ENCODE measurements at regions not wholly inside any gene's neighbourhood (a gene's known extent, or its start where the extent isn't known, plus 50 kb on each side); places are given as distances from the start of the nearest gene placed in this dataset.

GRCh38 chr9:129384491-129385210 is 206.6 kb upstream of the IER5L start:
- Histone ChIP-seq H3K9me3 (ENCODE audit: low read length) (no peaks in the 10 kb centered on the region), H3K4me3 (ENCODE audit: low read length) (no peak overlapping the region), H3K36me3 (ENCODE audit: low read depth, low read length) (no peaks in the 10 kb centered on the region), H3K27ac (ENCODE audit: low read length) (no peak overlapping the region), H3F3A (ENCODE audit: low read length, unreplicated experiment) (no peaks in the 10 kb centered on the region), H3K4me1 (ENCODE audit: insufficient read depth, low read length) (peaks cover 8% of the 10 kb centered on the region), H3K4me2 (ENCODE audit: low read length) (no peak overlapping the region), H2AFZ (ENCODE audit: low read length) (no peak overlapping the region), H3K9ac (ENCODE audit: low read length) (no peak overlapping the region), H3K9me2 (replicated peaks; ENCODE audit: low read length) (no peaks in the 10 kb centered on the region), H4K20me1 (ENCODE audit: low read length) (no peaks in the 10 kb centered on the region), H3K27me3 (ENCODE audit: low read length) (no peaks in the 10 kb centered on the region), H3K79me2 (ENCODE audit: low read length) (no peaks in the 10 kb centered on the region)
- BruUV-seq (replicated peaks): no TSS peak
- ATAC-seq: no peak
- CTCF ChIA-PET: no interaction called here
- no peak for DNase-seq
- intact Hi-C loops (cut with micrococcal nuclease): no loop called here
- TF ChIP-seq EZH2phosphoT487 (IDR thresholded peaks at IDR 0.05; ENCODE audit: borderline replicate concordance, low read length) (no peak), EZH2 (IDR thresholded peaks at IDR 0.05; ENCODE audit: low read length, unreplicated experiment) (no peak), CTCF (conservative IDR thresholded peaks at IDR 0.05; ENCODE audit: low read depth, low read length) (no peak)
- POLR2A ChIA-PET (ENCODE audit: unreplicated experiment): no interaction called here

GRCh38 chr9:129383561-129384490 is 205.8 kb upstream of the IER5L start:
- no TSS peak for BruUV-seq (replicated peaks)
- DNase-seq (peak; percentile 59), ATAC-seq (peak; percentile 79)
- intact Hi-C loops (cut with micrococcal nuclease): no loop called here
- CTCF ChIA-PET: no interaction called here
- Histone ChIP-seq H3K4me2 (ENCODE audit: low read length) (peak overlapping the region; percentile 92), H3K79me2 (ENCODE audit: low read length) (no peaks in the 10 kb centered on the region), H2AFZ (ENCODE audit: low read length) (peak overlapping the region; percentile 80), H4K20me1 (ENCODE audit: low read length) (no peaks in the 10 kb centered on the region), H3K4me3 (ENCODE audit: low read length) (peak overlapping the region; percentile 73), H3F3A (ENCODE audit: low read length, unreplicated experiment) (no peaks in the 10 kb centered on the region), H3K36me3 (ENCODE audit: low read depth, low read length) (no peaks in the 10 kb centered on the region), H3K27me3 (ENCODE audit: low read length) (no peaks in the 10 kb centered on the region), H3K4me1 (ENCODE audit: insufficient read depth, low read length) (peaks cover 8% of the 10 kb centered on the region), H3K27ac (ENCODE audit: low read length) (peak overlapping the region; percentile 70), H3K9me3 (ENCODE audit: low read length) (no peaks in the 10 kb centered on the region), H3K9me2 (replicated peaks; ENCODE audit: low read length) (no peaks in the 10 kb centered on the region), H3K9ac (ENCODE audit: low read length) (peak overlapping the region; percentile 81)
- POLR2A ChIA-PET (ENCODE audit: unreplicated experiment): interaction anchor here (0.5 kb wide), 1 partner anchor 77 kb away, joined by 9 read pairs; no protein-coding TSS in a partner anchor
- TF ChIP-seq EZH2 (IDR thresholded peaks at IDR 0.05; ENCODE audit: low read length, unreplicated experiment) (no peak), EZH2phosphoT487 (IDR thresholded peaks at IDR 0.05; ENCODE audit: borderline replicate concordance, low read length) (no peak), CTCF (conservative IDR thresholded peaks at IDR 0.05; ENCODE audit: low read depth, low read length) (no peak)

All from PC-3 (cell line).